IPS DF 19.7 (cell line): ENCODE measurements at regions not wholly inside any gene's neighbourhood (a gene's known extent, or its start where the extent isn't known, plus 50 kb on each side); places are given as distances from the start of the nearest gene placed in this dataset.
"Not testable (repeated sequence)": the region's sequence is repeated elsewhere in the genome, so short reads cannot be mapped to it uniquely, and the experiment has no call there.

Source experiments
- DNase-seq: peaks from one replicate; pipeline ENCODE4 v3.0.0-alpha.2; 2013; ENCODE audit warnings: low read depth, low spot score

DNA sequence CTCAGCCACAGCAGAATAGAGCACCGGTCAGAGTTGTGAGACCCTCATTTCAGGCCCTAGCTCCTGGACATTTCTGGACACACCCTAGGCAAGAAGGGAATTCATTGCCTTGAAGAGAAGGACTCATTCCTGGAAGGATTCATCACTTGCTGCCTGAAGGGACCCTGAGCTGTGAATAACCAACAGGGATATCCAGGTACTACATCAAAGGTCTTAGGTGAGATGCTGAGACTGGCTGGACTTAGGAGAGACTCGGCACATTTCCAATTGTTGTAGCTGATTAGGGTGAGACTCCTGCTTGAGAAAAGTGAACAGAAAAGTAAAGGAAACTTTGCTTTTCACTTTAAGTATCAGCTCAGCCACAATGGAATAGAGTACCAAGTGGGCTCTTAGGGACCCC lies 208.1 kb upstream of the CDKN2B start:
- no peak for DNase-seq

DNA sequence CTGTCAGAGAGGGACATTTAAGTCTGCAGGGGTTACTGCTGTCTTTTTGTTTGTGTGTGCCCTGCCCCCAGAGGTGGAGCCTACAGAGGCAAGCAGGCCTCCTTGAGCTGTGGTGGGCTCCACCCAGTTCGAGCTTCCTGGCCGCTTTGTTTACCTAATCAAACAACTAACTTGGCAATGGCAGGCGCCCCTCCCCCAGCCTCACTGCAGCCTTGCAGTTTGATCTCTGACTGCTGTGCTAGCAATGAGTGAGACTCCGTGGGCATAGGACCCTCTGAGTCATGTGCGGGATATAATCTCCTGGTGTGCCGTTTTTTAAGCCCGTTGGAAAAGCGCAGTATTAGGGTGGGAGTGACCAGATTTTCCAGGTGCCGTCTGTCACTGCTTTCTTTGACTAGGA lies 216.8 kb upstream of the CDKN2B start:
- DNase-seq, result not testable (repeated sequence)

DNA sequence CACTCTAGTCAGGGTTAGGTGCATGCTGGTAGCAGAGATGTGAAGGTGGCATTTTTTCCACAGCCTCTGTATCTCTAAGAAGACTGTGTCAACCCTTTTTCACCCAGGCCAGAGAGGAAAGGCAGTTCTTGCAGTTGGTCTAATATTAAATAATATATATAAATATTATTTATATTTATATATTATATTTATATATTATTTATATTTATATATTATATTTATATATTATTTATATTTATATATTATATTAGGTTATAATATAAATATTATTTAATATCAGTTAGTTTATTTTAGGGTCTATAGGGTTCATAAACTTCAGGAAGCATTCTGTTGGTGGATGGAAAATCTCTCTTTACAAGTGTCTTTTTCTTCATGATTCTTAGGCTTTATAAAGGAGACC lies 218.6 kb upstream of the DMRTA1 start:
- DNase-seq, result no peak

DNA sequence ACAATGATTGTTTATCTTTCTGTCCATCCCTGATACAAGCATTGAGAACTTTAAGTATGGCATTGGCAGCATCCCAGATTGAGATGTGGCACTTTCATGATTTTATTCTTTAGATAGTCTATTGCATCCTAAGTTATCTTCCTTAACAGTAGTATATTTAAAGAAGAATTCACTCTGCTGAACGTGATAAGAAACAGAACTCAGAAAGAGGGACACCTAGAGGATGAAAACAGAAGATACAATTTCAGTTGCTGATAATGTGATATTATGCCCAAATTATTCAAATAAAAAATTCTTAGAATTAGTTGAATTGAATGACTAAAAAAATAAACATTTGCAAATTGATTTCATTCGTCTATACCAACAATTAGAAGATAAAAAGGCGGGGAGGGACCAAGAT lies 218.1 kb upstream of the DMRTA1 start:
- no peak for DNase-seq

DNA sequence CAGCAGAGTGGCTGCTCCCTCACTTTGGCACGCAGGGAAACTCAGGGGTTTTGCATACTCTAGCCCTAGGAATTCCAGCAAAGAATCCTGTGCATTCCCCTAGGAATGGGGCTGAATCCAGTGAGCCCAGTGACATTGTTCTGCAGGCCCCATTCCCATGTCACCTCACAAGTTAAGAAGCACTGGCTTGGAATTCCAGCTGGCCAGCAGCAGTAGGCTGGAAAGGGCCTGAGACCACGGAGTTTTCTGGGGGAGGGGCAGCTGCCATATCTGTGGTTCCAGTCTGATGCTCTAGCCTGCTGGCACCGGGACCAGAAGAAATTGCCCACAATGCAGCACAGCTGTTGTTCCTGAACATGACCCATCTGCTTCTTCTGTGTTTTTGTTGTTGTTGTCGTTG lies 217.6 kb upstream of the DMRTA1 start:
- DNase-seq, result no peak

DNA sequence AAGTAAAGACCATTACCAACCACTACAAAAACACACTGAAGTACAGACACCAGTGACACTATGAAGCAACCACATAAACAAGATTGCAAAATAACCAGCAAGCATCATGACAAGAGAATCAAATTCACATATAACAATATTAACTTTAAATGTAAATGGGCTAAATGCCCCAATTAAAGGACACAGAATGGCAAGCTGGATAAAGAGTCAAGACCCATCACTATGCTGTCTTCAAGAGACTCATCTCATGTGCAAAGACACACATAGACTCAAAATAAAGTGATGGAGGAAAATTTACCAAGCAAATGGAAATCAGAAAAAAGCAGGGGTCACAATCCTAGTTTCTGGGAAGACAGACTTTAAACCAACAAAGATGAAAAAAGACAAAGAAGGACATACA lies 215.3 kb upstream of the DMRTA1 start:
- not testable (repeated sequence) for DNase-seq

DNA sequence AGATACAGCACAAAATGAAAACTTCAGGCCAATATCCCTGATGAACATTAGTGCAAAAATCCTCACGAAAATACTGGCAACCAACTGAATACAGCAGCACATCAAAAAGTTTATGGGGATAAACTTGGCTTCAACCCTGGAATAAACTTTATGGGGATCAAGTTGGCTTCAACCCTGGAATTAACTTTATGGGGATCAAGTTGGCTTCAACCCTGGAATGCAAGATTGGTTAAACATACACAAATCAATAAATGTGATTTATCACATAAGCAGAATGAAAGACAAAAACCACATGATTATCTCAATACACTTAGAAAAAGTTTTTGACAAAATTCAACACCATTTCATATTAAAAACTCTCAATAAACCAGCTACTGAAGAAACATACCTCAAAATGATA lies 213.7 kb upstream of the DMRTA1 start:
- no peak for DNase-seq

DNA sequence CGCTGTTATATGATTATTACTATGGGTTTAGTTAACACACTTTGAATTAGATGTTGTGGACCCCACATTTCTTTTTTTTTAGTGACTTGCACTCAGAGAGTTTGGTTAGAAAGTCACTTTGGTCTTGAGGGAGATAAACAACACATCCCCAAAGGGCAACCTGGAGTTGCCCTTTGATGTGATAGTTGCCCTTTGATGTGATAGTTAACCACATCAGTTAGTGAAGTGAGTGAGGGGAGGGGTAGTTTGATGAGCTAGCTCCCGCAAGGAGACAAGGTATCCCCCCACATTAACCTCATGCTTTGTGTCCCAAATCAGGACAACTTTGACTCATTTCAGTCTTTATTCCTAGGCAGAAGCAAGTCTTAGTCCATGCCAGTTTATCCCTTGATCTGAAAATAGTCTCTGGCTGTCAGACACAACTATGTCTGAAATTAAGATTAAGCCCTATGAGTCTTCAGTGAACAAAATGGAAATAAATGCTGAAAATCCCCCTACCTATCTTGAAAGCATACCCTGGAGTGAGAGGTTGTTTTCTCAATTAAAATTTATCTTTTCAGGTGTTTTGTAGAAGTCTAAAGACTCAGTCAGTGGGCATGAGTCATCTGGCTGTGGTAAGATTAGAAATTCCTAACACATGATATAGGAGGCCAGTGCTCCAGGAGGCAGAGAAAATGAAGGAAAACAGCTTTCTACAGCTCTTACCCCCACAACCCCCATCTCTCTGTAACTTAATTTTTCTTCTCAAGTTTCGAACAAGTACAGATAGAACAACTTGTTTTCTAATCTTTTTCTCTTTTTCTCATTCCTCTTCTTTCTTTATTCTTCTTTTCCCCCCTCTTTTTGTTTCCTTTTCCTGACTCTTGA lies 208.9 kb upstream of the DMRTA1 start:
- DNase-seq, result no peak

DNA sequence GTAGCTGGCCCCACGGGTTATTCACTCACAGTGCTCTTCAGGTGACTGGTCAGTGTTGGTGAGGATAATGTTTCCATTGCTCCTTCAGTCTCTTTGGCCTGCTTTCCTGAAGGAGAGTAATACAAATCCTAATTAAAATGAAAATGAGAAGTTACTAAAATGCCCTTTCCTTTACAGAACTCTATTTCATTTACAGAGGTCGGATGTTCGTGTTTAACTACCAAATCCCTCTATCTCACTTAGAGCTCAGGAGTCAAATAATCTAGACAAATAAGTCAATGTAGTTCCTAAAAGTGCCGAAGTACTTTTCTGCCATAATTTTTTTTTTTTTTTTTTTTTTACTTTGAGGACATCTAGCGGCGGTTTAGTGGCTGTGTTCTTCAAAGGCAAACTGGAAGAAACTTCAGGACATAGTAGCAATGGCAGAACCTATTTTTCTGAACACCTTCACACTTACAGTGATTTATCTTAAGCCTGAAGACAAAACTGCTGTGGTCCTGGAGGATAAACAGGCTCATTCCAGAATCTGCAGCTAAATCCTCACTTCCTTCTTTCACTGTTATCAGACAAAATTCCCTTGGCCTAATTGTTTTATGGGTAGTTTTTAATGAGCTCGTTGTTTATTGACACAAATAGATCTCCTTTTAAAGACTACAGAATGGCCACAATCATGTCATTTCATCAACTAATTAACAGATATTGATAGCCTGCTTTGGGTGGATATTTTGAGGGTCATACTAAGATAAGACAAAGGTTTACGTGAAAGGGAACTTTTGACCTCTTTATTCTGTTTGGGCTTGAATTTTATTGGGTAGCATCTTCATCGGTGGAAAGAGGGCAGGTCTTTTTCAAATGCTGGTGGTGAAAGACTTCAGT lies 207.6 kb upstream of the DMRTA1 start:
- no peak for DNase-seq

DNA sequence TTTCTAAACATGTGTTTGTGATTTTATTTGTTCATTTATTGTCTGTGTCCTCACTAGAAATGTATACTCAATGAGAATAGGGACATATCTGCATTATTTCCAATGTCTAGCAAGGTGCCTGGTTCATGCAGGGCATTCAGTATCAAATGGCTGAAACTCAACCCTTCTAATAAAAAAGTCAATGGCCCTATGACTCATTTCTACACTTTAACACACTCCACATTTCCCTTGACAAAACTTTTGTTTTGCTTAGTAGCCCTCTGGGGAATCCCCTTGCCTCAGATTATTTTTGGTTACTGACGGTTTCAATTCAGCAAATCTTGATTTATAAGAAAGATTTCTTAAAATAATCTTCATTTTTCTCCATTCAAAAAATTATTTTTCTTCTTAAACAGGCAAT lies 206.0 kb upstream of the DMRTA1 start:
- DNase-seq, result no peak

DNA sequence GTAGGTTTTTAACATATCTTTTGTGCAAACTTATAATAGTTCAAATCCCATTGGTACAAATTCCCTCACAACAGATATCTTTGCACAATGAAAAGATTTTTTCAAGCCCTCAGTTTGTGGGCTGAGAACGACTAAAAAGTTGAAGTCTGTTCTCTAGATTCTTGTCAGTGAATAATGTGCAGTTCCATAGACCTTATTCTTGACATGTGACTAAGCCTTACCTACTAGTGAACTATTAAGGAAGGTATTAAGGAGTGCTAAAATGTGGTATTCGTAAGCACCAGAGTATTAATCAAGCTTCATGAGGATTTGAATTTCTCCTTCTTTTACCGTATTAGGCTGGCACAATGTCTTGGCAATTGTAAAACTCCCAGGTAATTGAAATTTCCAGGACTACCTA lies 205.6 kb upstream of the DMRTA1 start:
- no peak for DNase-seq

DNA sequence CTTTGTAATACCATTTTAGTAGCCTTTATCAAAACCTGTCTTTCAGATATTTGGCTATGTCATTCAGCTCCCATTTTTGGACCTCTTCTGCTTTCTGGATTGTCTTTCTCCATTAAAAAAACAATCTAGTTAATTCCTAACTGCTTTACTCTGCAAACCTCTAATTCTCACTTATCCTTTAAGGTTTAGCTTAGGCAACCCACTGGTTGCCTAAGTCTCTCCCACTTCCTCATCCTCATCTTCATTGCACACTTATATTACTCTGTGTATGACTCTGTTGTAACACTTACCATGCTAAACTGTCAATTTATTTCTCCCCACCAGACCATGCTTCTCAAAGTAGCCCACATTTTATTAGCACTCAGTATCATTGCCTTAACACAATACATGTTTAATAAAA lies 205.0 kb upstream of the DMRTA1 start:
- DNase-seq, result no peak

DNA sequence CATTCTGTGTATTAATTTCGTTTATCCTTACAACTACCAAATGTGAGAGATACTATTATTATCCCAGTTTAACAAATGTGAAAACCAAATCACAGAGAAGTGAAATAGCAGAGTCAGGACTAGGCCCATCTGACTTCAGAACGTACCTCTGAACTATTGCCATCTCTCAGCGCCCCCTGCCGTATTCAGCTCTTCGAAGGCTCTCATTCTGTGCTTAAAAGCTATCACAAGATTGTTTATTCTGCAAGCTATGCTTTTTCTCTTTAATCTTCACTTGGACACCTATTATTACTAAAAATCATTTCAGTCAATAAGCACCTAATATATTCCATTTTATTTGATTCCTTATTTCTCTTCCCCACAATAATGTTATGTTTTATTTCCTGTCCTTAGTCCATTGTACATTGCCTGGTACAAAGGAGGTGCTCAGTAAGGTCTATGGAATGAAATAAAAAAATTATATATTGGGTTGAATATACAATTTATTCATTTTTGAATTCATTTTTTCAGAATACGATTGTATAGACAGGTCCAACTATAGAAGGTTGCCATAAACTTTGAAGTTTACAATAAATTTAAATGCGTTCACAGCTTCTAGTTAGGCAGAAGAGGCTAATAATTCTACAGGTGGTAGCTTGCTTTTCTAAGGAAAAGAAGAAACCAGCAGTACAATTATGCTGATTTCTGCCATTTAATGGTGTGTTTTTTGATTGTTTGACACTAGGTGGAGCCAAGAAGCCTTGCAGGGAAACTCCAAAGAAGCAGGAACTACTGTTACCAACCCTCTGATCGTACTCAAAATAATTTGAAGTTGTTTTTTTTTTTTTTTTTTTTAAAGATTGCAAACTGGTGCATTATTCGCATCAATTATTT lies 202.2 kb upstream of the DMRTA1 start:
- no peak for DNase-seq

DNA sequence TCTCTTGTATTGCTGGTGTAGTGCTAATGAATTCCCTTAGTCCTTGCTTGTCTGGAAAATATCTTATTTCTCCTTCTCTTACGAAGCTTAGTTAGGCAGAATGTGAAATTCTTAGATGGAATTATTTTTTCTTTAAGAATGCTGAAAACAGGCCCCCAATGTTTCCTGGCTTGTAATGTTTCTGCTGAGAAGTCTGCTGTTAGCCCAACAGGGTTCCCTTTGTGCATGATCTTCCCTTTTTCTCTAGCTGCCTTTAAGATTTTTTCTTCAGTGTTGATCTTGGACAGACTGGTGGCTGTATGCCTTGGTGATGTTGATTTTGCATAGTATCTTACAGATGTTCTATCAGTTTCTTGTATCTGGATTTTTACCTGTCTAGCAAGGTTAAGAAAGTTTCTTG lies 191.3 kb upstream of the DMRTA1 start:
- no peak for DNase-seq

DNA sequence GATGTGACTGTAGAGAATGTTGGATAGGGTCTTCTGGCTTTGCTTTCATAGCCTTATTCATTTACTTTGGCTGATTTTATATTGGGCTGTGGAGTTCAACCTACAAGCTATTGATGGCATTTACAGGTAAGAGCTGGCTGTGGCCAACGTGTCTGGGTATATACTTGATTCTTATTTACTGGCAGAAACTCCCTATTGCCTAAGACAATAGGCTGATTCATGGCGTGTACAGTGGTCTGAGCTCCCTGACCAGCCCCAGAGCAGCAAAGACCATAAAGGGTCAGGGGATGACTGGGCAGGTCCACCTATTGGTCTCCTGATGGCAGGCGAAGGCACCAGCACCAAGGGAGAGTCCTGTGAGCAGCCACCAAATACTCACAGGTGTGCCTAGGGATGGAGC lies 190.2 kb upstream of the DMRTA1 start:
- DNase-seq, result no peak

DNA sequence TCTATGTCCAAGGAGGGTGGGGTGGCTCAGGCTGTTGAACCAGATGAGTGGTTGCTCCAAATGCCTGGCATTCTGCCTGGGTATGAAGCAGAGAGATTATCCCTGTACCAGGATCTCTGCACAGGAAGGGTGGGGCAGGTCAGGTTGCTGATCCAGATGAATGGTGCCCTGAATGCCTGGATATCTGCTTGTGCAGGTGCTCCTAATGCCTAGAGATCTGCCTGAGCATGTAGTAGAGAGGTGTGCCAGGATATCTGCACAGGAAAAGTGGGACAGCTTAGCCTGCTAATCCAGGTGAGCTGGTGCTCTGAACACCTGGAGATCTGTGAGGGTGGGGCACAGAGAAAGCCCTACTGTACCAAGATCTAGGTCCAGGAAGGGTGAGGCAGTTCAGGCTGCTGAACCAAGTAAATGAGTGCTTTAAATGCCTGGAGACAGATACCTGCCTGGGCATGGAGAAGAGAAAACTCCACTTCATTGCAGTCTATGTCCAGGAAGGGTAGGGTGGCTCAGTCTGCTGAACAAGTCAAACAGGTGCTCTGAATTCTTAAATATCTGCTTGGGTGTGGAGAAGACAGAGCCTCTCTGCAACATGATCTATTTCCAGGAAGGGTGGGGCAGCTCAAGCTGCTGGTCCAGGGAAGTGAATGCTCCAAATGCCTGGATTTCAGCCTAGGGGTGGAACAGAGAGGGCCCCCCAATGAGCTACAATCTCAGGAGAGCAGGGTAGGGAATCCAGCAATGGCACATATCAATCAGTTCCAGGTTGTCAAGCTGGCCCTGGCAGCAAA lies 189.4 kb upstream of the DMRTA1 start:
- no peak for DNase-seq

DNA sequence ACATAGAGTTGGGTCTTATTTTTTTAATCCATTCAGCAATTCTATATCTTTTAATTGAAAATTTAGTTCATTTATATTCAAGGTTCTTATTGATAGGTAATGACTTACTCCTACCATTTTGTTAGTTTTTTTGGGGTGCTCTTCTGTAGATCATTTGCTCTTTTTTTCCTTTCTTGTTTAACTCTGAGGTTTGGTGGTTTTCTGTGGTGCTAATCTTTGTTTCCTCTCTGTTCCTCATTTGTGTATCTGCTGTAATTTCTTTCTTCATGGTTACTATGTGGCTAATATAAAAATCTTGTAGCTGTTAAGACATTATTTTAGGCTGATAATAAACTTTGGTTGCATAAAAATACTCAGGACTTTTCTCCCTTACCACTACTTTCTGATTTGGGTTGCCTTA lies 181.6 kb upstream of the DMRTA1 start:
- no peak for DNase-seq

DNA sequence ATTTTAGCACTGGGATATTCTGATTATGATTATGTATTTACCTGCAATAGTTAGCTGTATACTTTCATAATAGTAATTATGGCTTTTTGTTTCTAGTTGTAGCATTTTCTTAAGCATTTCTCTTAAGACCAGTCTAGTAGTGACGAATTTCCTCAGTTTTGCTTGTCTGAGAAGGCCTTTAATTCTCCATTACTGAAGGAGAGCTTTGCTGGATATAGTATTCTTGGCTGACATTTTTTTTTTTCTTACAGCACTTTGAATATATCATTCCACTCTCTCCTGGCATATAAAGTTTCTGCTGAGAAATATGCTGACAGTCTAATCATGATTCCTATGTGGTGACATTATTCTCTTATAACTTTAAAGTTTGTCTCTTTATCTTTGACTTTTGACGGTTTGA lies 181.1 kb upstream of the DMRTA1 start:
- DNase-seq, result no peak

DNA sequence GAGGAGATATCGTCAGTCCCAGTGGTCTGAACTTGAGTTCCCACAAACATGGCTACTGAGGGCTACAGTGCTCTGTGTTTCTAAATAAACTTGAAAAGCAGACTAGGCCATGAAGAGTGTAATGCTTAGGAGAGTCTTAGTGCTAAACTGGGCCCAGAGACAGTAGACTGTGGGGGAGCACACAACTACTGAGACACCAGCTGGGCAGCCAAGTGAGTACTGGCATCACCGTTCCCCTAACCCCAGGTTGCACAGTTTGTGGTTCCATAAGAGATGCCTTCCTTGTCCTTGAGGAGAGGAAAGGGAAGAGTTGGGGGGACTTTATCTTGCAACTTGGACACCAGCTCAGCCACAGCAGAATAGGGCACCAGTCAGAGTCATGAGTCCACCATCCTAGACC lies 172.1 kb upstream of the DMRTA1 start:
- DNase-seq, result no peak

DNA sequence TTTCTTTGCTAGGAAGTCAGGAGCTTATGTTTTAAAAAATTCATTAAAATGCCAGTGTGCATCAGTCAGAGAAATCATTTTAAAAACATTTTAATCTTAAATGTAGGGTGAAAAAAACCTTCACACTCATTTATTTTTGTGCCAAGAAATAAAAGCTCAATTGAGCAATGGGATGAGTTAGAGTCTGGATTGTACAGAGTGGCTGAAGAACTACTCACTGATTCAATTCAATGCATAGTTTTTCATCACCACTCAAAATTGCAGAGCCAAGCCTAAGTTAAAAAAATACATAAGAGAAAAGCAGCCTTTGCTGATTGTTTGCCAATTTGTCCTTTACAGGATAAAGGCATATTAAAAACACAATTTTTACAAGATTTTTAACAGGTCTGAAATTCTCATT lies 168.2 kb upstream of the DMRTA1 start:
- no peak for DNase-seq

DNA sequence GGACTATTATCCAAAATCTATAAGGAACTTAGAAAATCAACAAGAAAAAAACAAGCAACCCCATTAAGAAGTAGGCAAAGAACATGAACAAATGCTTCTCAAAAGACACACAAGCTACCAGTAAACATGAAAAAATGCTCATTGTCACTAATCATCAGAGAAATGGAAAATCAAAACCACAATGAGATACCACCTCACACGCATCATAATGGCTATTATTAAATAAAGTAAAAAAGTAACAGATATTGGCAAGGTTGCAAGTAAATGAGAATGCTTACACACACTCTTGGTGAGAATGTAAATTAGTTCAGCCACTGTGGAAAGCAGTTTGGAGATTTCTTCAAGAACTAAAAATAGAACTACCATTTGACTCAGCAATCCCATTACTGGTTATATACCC lies 167.0 kb upstream of the DMRTA1 start:
- no peak for DNase-seq
